HEK293T (cell line): ENCODE measurements at regions not wholly inside any gene's neighbourhood (a gene's known extent, or its start where the extent isn't known, plus 50 kb on each side); places are given as distances from the start of the nearest gene placed in this dataset.

Experiments used
- BHLHE40 ChIP-seq: fragments of 450-650 bp; IDR thresholded peaks from 2 replicates; pipeline ENCODE4 v1.6.1; 2016; ENCODE audit warnings: mild to moderate bottlenecking, moderate library complexity, borderline replicate concordance
- CTBP1 ChIP-seq: fragments of 450-650 bp; IDR thresholded peaks from 2 replicates; pipeline ENCODE4 v1.6.1; 2016; ENCODE audit warnings: borderline replicate concordance
- ELF4 ChIP-seq: fragments of 450-650 bp; IDR thresholded peaks from 2 replicates; pipeline ENCODE4 v1.6.1; 2017; ENCODE audit warnings: antibody characterized with exemption
- FOXA1 ChIP-seq: fragments of 450-650 bp; IDR thresholded peaks from 2 replicates; pipeline ENCODE4 v1.6.1; 2016; ENCODE audit warnings: mild to moderate bottlenecking
- FOXK2 ChIP-seq: fragments of 450-650 bp; IDR thresholded peaks from 2 replicates; pipeline ENCODE4 v1.6.1; 2016; ENCODE audit warnings: mild to moderate bottlenecking
- HDGF ChIP-seq: fragments of 450-650 bp; IDR thresholded peaks from 2 replicates; pipeline ENCODE4 v1.6.1; 2017; ENCODE audit warnings: antibody characterized with exemption, borderline replicate concordance
- L3MBTL2 ChIP-seq: fragments of 450-650 bp; conservative IDR thresholded peaks from 2 replicates; pipeline ENCODE4 v1.6.1; 2016; ENCODE audit warnings: mild to moderate bottlenecking
- LEF1 ChIP-seq: fragments of 450-650 bp; IDR thresholded peaks from 2 replicates; pipeline ENCODE4 v1.6.1; 2017; ENCODE audit warnings: mild to moderate bottlenecking, borderline replicate concordance
- NFRKB ChIP-seq: fragments of 450-650 bp; IDR thresholded peaks from 2 replicates; pipeline ENCODE4 v1.6.1; 2016; ENCODE audit warnings: mild to moderate bottlenecking, moderate library complexity
- SP1 ChIP-seq: fragments of 450-650 bp; IDR thresholded peaks from 2 replicates; pipeline ENCODE4 v1.6.1; 2017
- SUZ12 ChIP-seq: fragments of 450-650 bp; IDR thresholded peaks from 2 replicates; pipeline ENCODE4 v1.6.1; 2016; ENCODE audit warnings: mild to moderate bottlenecking
- TARDBP ChIP-seq: fragments of 450-650 bp; IDR thresholded peaks from 2 replicates; pipeline ENCODE4 v1.6.1; 2016
- ZNF384 ChIP-seq: fragments of 450-650 bp; IDR thresholded peaks from 2 replicates; pipeline ENCODE4 v1.6.1; 2016
- TF ChIP-seq, protein P1 (sequence below): fragments of 450-650 bp; IDR thresholded peaks from 2 replicates; pipeline ENCODE4 v1.6.1; 2016

DNA sequence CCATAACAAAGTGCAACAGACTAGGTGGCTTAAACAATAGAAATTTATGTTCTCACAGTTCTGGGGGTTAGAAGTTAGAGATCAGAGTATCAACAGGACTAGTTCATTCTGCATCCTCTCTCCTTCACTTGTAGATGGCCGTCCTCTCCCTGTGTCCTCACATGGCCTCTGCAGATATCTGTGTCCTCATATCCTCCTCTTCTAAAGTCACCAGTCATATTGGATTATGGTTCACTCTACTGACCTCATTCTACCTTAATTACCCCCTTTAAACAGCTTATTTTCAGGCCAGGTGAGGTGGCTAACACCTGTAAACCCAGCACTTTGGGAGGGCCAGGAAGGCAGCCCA lies 135.1 kb downstream of the RAB38 start:
- TF ChIP-seq L3MBTL2: no peak
- TF ChIP-seq CTBP1: no peak
- no peak for TF ChIP-seq TARDBP
- TF ChIP-seq HDGF: no peak
- no peak for TF ChIP-seq SP1
- TF ChIP-seq NFRKB: no peak
- TF ChIP-seq FOXA1: no peak
- TF ChIP-seq, protein P1, sequence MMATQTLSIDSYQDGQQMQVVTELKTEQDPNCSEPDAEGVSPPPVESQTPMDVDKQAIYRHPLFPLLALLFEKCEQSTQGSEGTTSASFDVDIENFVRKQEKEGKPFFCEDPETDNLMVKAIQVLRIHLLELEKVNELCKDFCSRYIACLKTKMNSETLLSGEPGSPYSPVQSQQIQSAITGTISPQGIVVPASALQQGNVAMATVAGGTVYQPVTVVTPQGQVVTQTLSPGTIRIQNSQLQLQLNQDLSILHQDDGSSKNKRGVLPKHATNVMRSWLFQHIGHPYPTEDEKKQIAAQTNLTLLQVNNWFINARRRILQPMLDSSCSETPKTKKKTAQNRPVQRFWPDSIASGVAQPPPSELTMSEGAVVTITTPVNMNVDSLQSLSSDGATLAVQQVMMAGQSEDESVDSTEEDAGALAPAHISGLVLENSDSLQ: no peak
- TF ChIP-seq ELF4: no peak
- TF ChIP-seq BHLHE40: no peak
- TF ChIP-seq SUZ12: no peak
- no peak for TF ChIP-seq ZNF384
- no peak for TF ChIP-seq FOXK2
- TF ChIP-seq LEF1: no peak
